ENCODE measurements at regions not wholly inside any gene's neighbourhood (a gene's known extent, or its start where the extent isn't known, plus 50 kb on each side); places are given as distances from the start of the nearest gene placed in this dataset.

GRCh38 chr4:97396097-97396496 is 747.2 kb downstream of the STPG2 start:
- Histone ChIP-seq H3K9me3 (ENCODE audit: insufficient read depth, low read depth, low read length) (no peaks in the 10 kb centered on the region), H3K4me1 (ENCODE audit: insufficient read depth, low read length, poor library complexity, severe bottlenecking) (no peaks in the 10 kb centered on the region)
- TF ChIP-seq CTCF (conservative IDR thresholded peaks at IDR 0.05; ENCODE audit: low read length) (no peak), EZH2phosphoT487 (IDR thresholded peaks at IDR 0.05; ENCODE audit: borderline replicate concordance) (no peak)

GRCh38 chr4:97396605-97397004 is 746.7 kb downstream of the STPG2 start:
- Histone ChIP-seq H3K27me3 (ENCODE audit: insufficient read depth, low read length, poor library complexity, severe bottlenecking) (no peaks in the 10 kb centered on the region), H2AFZ (ENCODE audit: low read length) (no peak overlapping the region), H3K9ac (ENCODE audit: low read depth, low read length, poor library complexity, severe bottlenecking) (no peak overlapping the region)

More at GRCh38 chr4:97396097-97396496, 747.2 kb downstream of the STPG2 start:
- no peak overlapping the region for H3K4me3 ChIP-seq (ENCODE audit: low read length, poor library complexity, severe bottlenecking)
- H2AFZ ChIP-seq (ENCODE audit: low read length) = no peak overlapping the region
- no peaks in the 10 kb centered on the region for H3K36me3 ChIP-seq (ENCODE audit: insufficient read depth, low read length)
- H3K27me3 ChIP-seq (ENCODE audit: insufficient read depth, low read length, poor library complexity, severe bottlenecking) = no peaks in the 10 kb centered on the region
- H3K79me2 ChIP-seq (ENCODE audit: insufficient read depth, low read length) = no peaks in the 10 kb centered on the region
- no peak overlapping the region for H3K9ac ChIP-seq (ENCODE audit: low read depth, low read length, poor library complexity, severe bottlenecking)
- no peaks in the 10 kb centered on the region for H4K20me1 ChIP-seq (ENCODE audit: insufficient read depth, low read length, poor library complexity, severe bottlenecking)
- no peaks in the 10 kb centered on the region for H3K9me2 ChIP-seq (replicated peaks; ENCODE audit: low read depth, low read length)
- H3F3A ChIP-seq (ENCODE audit: low read depth) = no peaks in the 10 kb centered on the region
- no peak overlapping the region for H3K4me2 ChIP-seq (ENCODE audit: low read depth, low read length, poor library complexity, severe bottlenecking)

GRCh38 chr4:97404876-97405523 is 738.3 kb downstream of the STPG2 start:
- no peaks in the 10 kb centered on the region for H3K9me2 ChIP-seq (replicated peaks; ENCODE audit: low read depth, low read length)
- no peaks in the 10 kb centered on the region for H3K36me3 ChIP-seq (ENCODE audit: insufficient read depth, low read length)
- H3K4me3 ChIP-seq (ENCODE audit: low read length, poor library complexity, severe bottlenecking) = no peak overlapping the region
- TF ChIP-seq CTCF (conservative IDR thresholded peaks at IDR 0.05; ENCODE audit: low read length) (no peak), EZH2phosphoT487 (IDR thresholded peaks at IDR 0.05; ENCODE audit: borderline replicate concordance) (no peak)
- H4K20me1 ChIP-seq (ENCODE audit: insufficient read depth, low read length, poor library complexity, severe bottlenecking) = no peaks in the 10 kb centered on the region
- H3K9me3 ChIP-seq (ENCODE audit: insufficient read depth, low read depth, low read length) = no peaks in the 10 kb centered on the region
- no peak overlapping the region for H3K9ac ChIP-seq (ENCODE audit: low read depth, low read length, poor library complexity, severe bottlenecking)
- no peaks in the 10 kb centered on the region for H3K27me3 ChIP-seq (ENCODE audit: insufficient read depth, low read length, poor library complexity, severe bottlenecking)
- no peaks in the 10 kb centered on the region for H3F3A ChIP-seq (ENCODE audit: low read depth)
- H3K4me1 ChIP-seq (ENCODE audit: insufficient read depth, low read length, poor library complexity, severe bottlenecking) = no peaks in the 10 kb centered on the region
- no peaks in the 10 kb centered on the region for H3K79me2 ChIP-seq (ENCODE audit: insufficient read depth, low read length)
- no peak overlapping the region for H2AFZ ChIP-seq (ENCODE audit: low read length)
- no peak overlapping the region for H3K4me2 ChIP-seq (ENCODE audit: low read depth, low read length, poor library complexity, severe bottlenecking)

More at GRCh38 chr4:97396605-97397004, 746.7 kb downstream of the STPG2 start:
- no peak overlapping the region for H3K4me2 ChIP-seq (ENCODE audit: low read depth, low read length, poor library complexity, severe bottlenecking)
- H3K36me3 ChIP-seq (ENCODE audit: insufficient read depth, low read length) = no peaks in the 10 kb centered on the region
- TF ChIP-seq EZH2phosphoT487 (IDR thresholded peaks at IDR 0.05; ENCODE audit: borderline replicate concordance) (no peak), CTCF (conservative IDR thresholded peaks at IDR 0.05; ENCODE audit: low read length) (no peak)
- no peaks in the 10 kb centered on the region for H3F3A ChIP-seq (ENCODE audit: low read depth)
- no peaks in the 10 kb centered on the region for H4K20me1 ChIP-seq (ENCODE audit: insufficient read depth, low read length, poor library complexity, severe bottlenecking)
- H3K9me3 ChIP-seq (ENCODE audit: insufficient read depth, low read depth, low read length) = no peaks in the 10 kb centered on the region
- no peaks in the 10 kb centered on the region for H3K4me1 ChIP-seq (ENCODE audit: insufficient read depth, low read length, poor library complexity, severe bottlenecking)
- H3K4me3 ChIP-seq (ENCODE audit: low read length, poor library complexity, severe bottlenecking) = no peak overlapping the region
- no peaks in the 10 kb centered on the region for H3K9me2 ChIP-seq (replicated peaks; ENCODE audit: low read depth, low read length)
- H3K79me2 ChIP-seq (ENCODE audit: insufficient read depth, low read length) = no peaks in the 10 kb centered on the region
